GM21526 (cell line): ENCODE measurements at regions not wholly inside any gene's neighbourhood (a gene's known extent, or its start where the extent isn't known, plus 50 kb on each side); places are given as distances from the start of the nearest gene placed in this dataset.

Source experiments
- ATAC-seq: cut with Tn5 transposase; IDR thresholded peaks from one replicate; pipeline ENCODE4 v1.9.1; 2021; ENCODE audit warnings: moderate library complexity; ENCODE audit not compliant: unreplicated experiment, low FRiP score

DNA sequence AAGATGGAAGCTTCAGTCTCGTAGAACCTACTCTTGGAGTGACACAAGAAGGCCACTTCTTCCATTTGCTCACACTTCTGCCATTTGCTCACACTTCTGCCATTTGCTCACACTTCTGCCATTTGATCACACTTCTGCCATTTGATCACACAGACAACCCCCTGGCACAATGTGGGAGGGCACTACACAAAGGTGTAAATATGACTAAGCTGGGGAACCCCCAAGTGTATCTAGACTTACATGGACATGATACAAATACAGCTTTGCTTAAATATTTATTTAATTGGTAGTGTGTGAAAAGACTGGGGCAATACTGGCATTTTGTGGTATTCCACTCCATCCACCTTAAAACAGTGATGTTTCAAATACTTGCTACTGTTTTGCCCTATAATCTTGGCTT is 296.2 kb upstream of the PPFIA2 start:
- ATAC-seq: no peak

DNA sequence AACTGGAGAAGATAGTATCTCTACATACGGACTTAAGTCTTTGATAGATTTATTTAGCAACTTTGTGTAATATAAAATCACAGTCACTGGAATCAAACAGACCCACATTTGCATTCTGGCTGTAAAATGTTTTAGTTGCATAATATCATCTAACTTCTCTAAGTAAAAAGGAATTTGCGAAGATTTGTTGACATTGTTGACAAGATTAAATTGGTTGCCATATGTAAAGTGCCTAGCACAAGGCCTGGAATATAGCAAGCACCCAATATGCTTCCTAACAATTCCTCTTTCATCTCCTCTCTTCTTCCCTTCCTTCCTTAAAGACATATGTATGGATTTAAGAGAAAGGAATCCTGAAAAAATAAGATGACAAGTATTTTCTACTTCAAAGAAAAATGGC is 295.4 kb upstream of the PPFIA2 start:
- ATAC-seq: no peak

DNA sequence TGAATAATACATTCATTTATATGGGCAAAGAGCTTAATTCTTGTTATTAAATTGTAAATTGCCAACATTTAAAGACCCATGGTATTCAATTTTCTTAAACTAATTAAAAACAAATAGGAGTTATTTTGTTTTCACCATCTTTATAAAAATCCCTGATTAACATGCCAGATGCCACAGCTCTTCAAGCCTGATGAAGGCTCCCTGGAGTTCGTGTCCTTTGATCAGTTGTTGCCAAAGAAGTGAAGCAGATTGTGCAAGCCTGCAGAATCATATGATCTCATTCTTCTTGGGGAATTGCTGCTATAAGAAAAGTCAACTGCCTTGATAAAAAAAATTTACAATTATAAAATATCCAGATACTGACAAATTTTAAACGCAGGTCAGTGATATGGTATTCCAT is 288.3 kb upstream of the PPFIA2 start:
- no peak for ATAC-seq

GRCh38 chr12:82040987-82041743 is 282.0 kb upstream of the PPFIA2 start:
- no peak for ATAC-seq

- no peak for ATAC-seq
Observed at GRCh38 chr12:82034769-82035168, 275.6 kb upstream of the PPFIA2 start.

GRCh38 chr12:82029936-82030335 is 270.8 kb upstream of the PPFIA2 start:
- no peak for ATAC-seq

- no peak for ATAC-seq
Observed at GRCh38 chr12:82028772-82029171, 269.6 kb upstream of the PPFIA2 start.

DNA sequence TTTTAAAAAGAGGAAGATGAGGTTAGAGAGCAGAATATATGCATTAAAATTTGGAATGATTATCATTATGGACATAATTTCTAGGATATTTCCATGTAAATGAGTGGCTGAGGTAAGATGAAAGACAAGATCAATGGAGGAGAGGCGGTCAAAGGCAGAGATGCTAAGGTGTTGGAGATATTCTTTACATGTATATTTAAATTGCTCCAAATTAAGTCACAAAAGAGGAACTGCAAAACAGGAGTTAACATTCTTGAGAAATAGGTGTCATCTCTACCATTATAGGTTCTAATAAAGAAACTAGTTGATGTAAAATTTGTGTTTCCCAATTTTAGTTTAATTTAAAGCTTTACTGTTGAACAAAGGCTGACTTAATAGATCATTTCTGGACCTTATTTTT is 268.5 kb upstream of the PPFIA2 start:
- no peak for ATAC-seq

GRCh38 chr12:82025462-82025861 is 266.3 kb upstream of the PPFIA2 start:
- ATAC-seq: no peak

- ATAC-seq: no peak
Observed at GRCh38 chr12:82019533-82019932, 260.4 kb upstream of the PPFIA2 start.

- no peak for ATAC-seq
Observed at GRCh38 chr12:82015623-82016347, 256.6 kb upstream of the PPFIA2 start.

DNA sequence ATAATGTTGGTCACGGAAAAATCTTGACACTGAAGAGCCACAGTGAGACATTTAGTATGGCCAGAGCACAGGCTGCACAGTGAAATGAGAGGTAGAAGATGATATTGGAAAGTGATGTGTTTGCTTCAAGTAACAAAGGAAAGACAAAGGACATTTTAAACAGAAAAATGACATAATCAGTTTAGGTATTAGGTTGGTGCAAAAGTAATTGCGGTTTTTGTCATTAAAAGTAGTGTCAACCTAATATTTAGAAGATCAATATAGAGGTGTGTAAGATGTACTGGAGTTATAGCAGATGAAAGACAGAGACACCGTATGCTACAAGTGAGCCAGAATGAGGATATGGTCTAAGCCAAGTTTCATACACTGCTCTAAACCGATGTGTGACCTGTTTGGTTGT is 253.0 kb upstream of the PPFIA2 start:
- ATAC-seq: no peak

DNA sequence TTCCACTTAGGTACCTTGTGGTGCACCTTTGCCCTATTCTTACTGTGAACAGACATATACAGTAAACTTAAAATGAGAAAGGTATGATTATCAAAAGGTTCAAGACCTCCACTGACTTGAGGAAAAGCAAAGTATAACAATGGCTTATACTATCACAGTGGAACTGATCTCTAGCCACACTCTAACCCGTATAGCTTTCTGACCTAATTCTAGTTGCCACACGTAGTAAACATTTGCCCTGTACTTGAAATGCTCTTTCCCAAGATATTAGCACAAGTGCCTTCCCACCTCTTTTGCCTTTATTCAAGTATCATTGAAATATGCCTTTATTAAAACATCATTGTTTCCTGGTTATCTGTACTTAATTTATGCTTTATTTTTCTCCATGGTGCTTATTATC is 250.4 kb upstream of the PPFIA2 start:
- ATAC-seq: no peak

- ATAC-seq: no peak
Observed at GRCh38 chr12:82008251-82008650, 249.1 kb upstream of the PPFIA2 start.

DNA sequence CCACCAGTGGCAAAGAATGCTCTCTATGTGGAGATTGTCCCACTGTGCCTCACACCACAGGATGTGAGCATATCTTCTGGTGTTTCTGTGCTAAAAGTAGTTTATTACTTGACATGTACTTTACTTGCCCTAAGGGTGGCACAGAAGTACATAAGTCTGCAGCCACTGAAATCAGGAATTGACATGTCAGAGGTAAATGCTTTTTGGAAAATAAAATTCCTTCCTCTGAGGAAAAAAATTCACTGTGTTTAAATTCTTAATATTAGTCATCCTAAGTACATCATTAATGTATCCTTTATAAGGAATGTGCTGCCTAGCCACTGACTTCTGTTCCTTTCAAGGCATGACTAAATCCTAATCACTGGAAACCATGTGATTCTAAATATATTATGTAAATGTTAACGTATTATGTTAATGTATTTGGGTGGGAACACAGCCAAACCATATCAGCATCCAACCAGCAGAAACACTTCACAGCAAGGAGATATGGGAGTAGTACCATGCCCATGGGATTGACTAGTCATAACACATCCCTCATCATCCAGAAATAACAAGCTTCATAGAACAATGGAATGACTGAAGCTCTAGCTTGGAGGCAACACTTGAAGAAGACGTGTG is 239.7 kb upstream of the PPFIA2 start:
- ATAC-seq: no peak

DNA sequence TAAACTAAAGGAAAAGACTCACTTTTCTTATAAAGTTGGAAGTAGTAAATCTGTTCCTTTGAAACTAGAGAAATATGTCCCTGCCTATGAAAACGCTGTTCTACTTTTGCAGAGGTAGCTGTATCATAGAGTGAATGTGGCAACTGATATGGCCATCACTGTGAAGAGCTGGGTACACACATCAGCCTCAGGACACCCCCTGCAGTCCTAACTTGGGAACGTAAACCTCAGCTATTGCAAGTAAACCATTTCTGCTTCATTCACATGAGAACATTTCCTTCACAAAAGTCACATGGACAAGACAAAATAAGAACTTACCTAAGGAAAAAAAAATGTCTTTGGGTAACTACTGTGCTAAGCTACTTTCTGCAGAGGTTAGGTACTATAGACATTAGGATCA is 233.3 kb upstream of the PPFIA2 start:
- no peak for ATAC-seq

GRCh38 chr12:81991868-81992267 is 232.7 kb upstream of the PPFIA2 start:
- no peak for ATAC-seq

GRCh38 chr12:81988362-81988761 is 229.2 kb upstream of the PPFIA2 start:
- no peak for ATAC-seq

GRCh38 chr12:81987371-81987770 is 228.2 kb upstream of the PPFIA2 start:
- ATAC-seq: no peak

- ATAC-seq: no peak
Observed at GRCh38 chr12:81976661-81977060, 217.5 kb upstream of the PPFIA2 start.

DNA sequence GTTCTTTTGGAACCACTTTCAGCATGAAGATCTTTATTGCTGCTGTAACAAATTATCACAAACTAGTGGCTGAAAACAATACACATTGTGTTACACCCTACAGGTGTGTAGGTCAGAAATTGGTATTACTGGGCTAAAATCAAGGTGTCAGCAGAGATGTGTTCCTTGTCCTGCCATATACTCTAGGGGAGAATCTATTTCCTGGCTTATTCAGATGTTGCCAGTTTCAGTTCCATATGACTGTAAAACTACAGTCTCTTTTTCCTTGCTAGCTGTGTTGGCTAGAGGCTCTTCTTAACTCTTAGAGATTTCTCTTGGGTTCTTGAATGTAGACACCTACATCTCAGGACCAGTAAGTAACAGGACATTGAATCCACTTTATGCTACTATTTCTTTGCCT is 215.6 kb upstream of the PPFIA2 start:
- ATAC-seq: no peak

DNA sequence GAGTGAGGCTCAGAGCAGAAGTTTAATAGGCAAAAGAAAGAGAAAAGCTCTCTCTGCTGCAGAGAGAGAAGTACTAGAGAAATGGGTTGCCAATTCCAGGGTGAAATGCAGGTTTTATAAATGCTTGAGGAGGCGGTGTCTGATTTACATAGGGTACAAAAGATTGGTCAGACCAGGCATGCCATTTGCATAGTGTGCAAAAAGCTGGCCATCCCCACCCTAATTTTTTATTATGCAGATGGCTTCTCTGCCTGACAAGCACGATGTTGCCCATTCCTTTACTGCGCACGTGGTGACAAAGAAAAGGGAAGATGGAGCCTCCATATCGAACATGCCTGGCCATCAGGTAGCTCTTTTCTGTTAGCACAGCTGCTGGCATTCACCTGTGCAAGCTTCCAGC is 209.3 kb upstream of the PPFIA2 start:
- no peak for ATAC-seq
